Activated CD4-positive, alpha-beta memory T cell treated with anti-CD3 and anti-CD28 coated beads for 36 hours (primary cell): ENCODE measurements at regions not wholly inside any gene's neighbourhood (a gene's known extent, or its start where the extent isn't known, plus 50 kb on each side); places are given as distances from the start of the nearest gene placed in this dataset.

Source experiments
- CTCF ChIA-PET: fragments of 350-600 bp; sonication (Branson Sonifier 250); formaldehyde crosslinking; loops from one replicate; lab custom pipeline; 2021; ENCODE audit warnings: antibody characterized with exemption, inconsistent platforms; lab: Charles Lee
- POLR2A ChIA-PET: fragments of 350-600 bp; sonication (Branson Sonifier 250); formaldehyde crosslinking; loops from one replicate; lab custom pipeline; 2021; ENCODE audit warnings: antibody characterized with exemption; lab: Charles Lee
- DNase-seq: peaks from one replicate; pipeline ENCODE4 v3.0.0-alpha.2; 2020
- H3K27ac Mint-ChIP-seq: one replicate; pipeline ENCODE4 v1.8.0; 2021; ENCODE audit warnings: mixed read lengths
- H3K27me3 Mint-ChIP-seq: one replicate; pipeline ENCODE4 v1.8.0; 2021; ENCODE audit warnings: mixed read lengths
- H3K36me3 Mint-ChIP-seq: one replicate; pipeline ENCODE4 v1.8.0; 2021; ENCODE audit warnings: mixed read lengths
- H3K4me1 Mint-ChIP-seq: one replicate; pipeline ENCODE4 v1.8.0; 2021; ENCODE audit warnings: low read depth, mixed read lengths
- H3K4me3 Mint-ChIP-seq: one replicate; pipeline ENCODE4 v1.8.0; 2021; ENCODE audit warnings: mild to moderate bottlenecking, mixed read lengths
- H3K9me3 Mint-ChIP-seq: one replicate; pipeline ENCODE4 v1.8.0; 2021; ENCODE audit warnings: mixed read lengths
- intact Hi-C: fragments of 100-400 bp; cut with micrococcal nuclease; formaldehyde crosslinking; loops from one replicate; pipeline ENCODE4 v1.15.1; 2023

GRCh38 chr3:28841441-28841840 is 439.4 kb upstream of the RBMS3 start:
- DNase-seq: no peak
- H3K36me3 Mint-ChIP-seq: no peaks in the 10 kb centered on the region
- H3K27me3 Mint-ChIP-seq: peaks cover 2% of the 10 kb centered on the region
- POLR2A ChIA-PET: interaction anchor here (1.2 kb wide), 1 partner anchor 174 kb away, joined by 3 read pairs; no protein-coding TSS in a partner anchor
- CTCF ChIA-PET: interaction anchor here (0.6 to 1.6 kb wide), 2 partner anchors 15 to 174 kb away, joined by 3 read pairs; no protein-coding TSS in a partner anchor
- no peak overlapping the region for H3K4me3 Mint-ChIP-seq
- intact Hi-C loops: loop anchor here (1.0 to 5.0 kb wide), 5 partner anchors 83 to 1506 kb away; no protein-coding TSS in a partner anchor
- peak overlapping the region; percentile 56 for H3K27ac Mint-ChIP-seq
- H3K4me1 Mint-ChIP-seq: peaks cover 6% of the 10 kb centered on the region
- no peaks in the 10 kb centered on the region for H3K9me3 Mint-ChIP-seq

DNA sequence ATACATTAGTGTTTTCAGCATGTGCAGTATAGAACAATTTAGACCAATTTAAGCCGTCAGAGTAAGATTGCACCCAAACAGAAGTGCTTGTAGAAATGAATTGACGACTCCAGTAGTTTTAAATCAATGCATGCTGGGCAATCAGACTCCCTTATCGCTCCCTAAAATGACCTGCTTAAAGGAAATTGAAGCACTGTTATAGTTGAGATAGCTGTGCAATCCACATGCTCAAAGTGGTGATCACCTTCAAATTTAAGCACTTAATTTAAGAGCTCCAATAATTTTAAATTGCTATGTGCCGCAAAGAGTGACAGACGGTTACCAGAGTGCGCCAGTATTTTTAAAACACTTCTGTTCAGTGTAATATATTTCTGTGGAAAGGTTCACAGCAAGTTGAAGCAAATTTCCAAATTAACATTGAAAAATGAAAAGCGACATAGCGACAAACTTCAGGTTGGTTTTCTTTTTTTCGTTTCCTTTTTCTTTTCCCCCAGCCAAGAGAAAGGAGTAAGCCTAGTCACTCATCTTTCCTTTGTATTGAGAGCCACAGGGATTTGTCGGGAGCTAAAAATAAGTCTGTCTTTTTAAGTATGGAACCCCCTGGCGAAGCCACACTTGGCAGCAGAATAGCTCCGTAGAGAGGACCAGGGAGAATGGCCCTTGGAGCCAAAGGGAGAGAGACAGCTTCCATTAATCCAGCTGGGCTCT is 436.4 kb upstream of the RBMS3 start:
- H3K27ac Mint-ChIP-seq: no peak overlapping the region
- H3K4me3 Mint-ChIP-seq: no peak overlapping the region
- no peak for DNase-seq
- H3K9me3 Mint-ChIP-seq: no peaks in the 10 kb centered on the region
- CTCF ChIA-PET: interaction anchor here (0.5 to 0.6 kb wide), 2 partner anchors 28 to 519 kb away, joined by 3 read pairs; no protein-coding TSS in a partner anchor
- H3K27me3 Mint-ChIP-seq: peaks cover 2% of the 10 kb centered on the region
- no peaks in the 10 kb centered on the region for H3K36me3 Mint-ChIP-seq
- intact Hi-C loops: loop anchor here (5.0 kb wide), 1 partner anchor 1503 kb away; no protein-coding TSS in a partner anchor
- POLR2A ChIA-PET: no interaction called here
- peaks cover 6% of the 10 kb centered on the region for H3K4me1 Mint-ChIP-seq

- H3K4me3 Mint-ChIP-seq: no peak overlapping the region
- H3K27me3 Mint-ChIP-seq: peaks cover 2% of the 10 kb centered on the region
- no peaks in the 10 kb centered on the region for H3K36me3 Mint-ChIP-seq
- no peak for DNase-seq
- CTCF ChIA-PET: no interaction called here
- intact Hi-C loops: no loop called here
- H3K4me1 Mint-ChIP-seq: peaks cover 6% of the 10 kb centered on the region
- POLR2A ChIA-PET: no interaction called here
- no peak overlapping the region for H3K27ac Mint-ChIP-seq
- no peaks in the 10 kb centered on the region for H3K9me3 Mint-ChIP-seq
Measured at GRCh38 chr3:28845006-28845324, 435.9 kb upstream of the RBMS3 start.

DNA sequence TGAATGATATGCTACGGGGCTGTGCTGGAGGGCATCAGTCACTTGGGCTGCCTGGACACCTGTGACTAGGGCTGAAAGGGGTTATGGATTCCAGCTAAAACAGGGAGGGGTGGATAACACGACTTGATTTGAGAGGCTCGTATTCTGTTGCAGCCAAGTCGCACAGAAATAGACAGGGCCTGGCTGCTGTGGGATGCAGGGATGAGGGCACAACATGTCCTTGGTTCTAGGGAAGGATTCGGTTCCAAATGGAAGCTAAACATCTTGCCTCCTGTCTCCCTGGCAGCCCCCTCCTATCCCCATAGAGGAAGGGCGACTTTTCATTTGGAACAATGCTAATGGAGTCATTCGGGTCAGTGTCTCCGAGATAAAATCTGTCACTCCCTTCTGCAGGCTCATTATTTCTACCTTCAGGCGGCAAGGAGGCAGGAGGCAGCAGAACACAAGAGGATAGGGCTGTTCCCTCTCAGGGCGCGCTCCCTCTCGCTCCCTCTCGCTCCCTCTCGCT is 433.8 kb upstream of the RBMS3 start:
- Mint-ChIP-seq H3K27me3 (peaks cover 2% of the 10 kb centered on the region), H3K4me3 (no peak overlapping the region), H3K9me3 (no peaks in the 10 kb centered on the region), H3K27ac (no peak overlapping the region), H3K4me1 (peaks cover 2% of the 10 kb centered on the region), H3K36me3 (no peaks in the 10 kb centered on the region)
- DNase-seq: no peak
- POLR2A ChIA-PET: no interaction called here
- CTCF ChIA-PET: interaction anchor here (0.7 kb wide), 1 partner anchor 258 kb away, joined by 3 read pairs; no protein-coding TSS in a partner anchor
- intact Hi-C loops: no loop called here

GRCh38 chr3:28847736-28848135 is 433.1 kb upstream of the RBMS3 start:
- intact Hi-C loops: no loop called here

DNA sequence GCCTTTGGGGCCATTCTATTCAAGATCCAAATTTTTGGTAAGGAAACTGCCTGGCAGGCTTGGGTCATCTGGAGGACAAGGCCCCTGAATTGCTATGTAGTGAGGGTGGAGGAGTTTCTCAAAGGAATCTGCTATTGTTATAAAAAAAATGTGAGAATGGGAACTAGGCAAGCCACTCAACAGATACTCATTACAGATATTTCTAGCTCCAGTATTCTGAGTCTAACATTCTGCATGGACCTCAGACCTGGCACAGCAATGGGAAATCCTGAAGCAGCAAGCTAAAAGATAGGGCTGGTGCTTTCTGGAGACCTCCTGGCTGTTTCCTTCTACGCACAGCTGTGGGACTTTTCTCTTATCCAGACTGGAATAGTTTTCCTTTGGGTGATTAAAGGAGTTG is 430.7 kb upstream of the RBMS3 start:
- ChIA-PET CTCF (no interaction called here), POLR2A (no interaction called here)
- H3K4me3 Mint-ChIP-seq: no peak overlapping the region
- no peaks in the 10 kb centered on the region for H3K36me3 Mint-ChIP-seq
- intact Hi-C loops: no loop called here
- peaks cover 1% of the 10 kb centered on the region for H3K27me3 Mint-ChIP-seq
- DNase-seq: no peak
- no peaks in the 10 kb centered on the region for H3K9me3 Mint-ChIP-seq
- H3K4me1 Mint-ChIP-seq: no peaks in the 10 kb centered on the region
- H3K27ac Mint-ChIP-seq: no peak overlapping the region

More at GRCh38 chr3:28847736-28848135, 433.1 kb upstream of the RBMS3 start:
- Mint-ChIP-seq H3K4me1 (no peaks in the 10 kb centered on the region), H3K4me3 (no peak overlapping the region), H3K27me3 (peaks cover 2% of the 10 kb centered on the region), H3K27ac (no peak overlapping the region), H3K36me3 (no peaks in the 10 kb centered on the region), H3K9me3 (no peaks in the 10 kb centered on the region)
- DNase-seq: no peak
- CTCF ChIA-PET: no interaction called here
- POLR2A ChIA-PET: no interaction called here

- H3K4me3 Mint-ChIP-seq: no peak overlapping the region
- no peak for DNase-seq
- no peaks in the 10 kb centered on the region for H3K36me3 Mint-ChIP-seq
- intact Hi-C loops: no loop called here
- H3K9me3 Mint-ChIP-seq: no peaks in the 10 kb centered on the region
- no peaks in the 10 kb centered on the region for H3K27me3 Mint-ChIP-seq
- CTCF ChIA-PET: no interaction called here
- POLR2A ChIA-PET: no interaction called here
- no peaks in the 10 kb centered on the region for H3K4me1 Mint-ChIP-seq
- no peak overlapping the region for H3K27ac Mint-ChIP-seq
Measured at GRCh38 chr3:28853830-28854229, 427.0 kb upstream of the RBMS3 start.

GRCh38 chr3:28856796-28857195 is 424.1 kb upstream of the RBMS3 start:
- H3K27ac Mint-ChIP-seq: no peak overlapping the region
- CTCF ChIA-PET: interaction anchor here (0.7 kb wide), 1 partner anchor 16 kb away, joined by 3 read pairs; no protein-coding TSS in a partner anchor
- POLR2A ChIA-PET: no interaction called here
- intact Hi-C loops: no loop called here
- no peaks in the 10 kb centered on the region for H3K27me3 Mint-ChIP-seq
- no peak overlapping the region for H3K4me3 Mint-ChIP-seq
- no peaks in the 10 kb centered on the region for H3K9me3 Mint-ChIP-seq
- DNase-seq: no peak
- H3K4me1 Mint-ChIP-seq: no peaks in the 10 kb centered on the region
- H3K36me3 Mint-ChIP-seq: no peaks in the 10 kb centered on the region

- H3K4me1 Mint-ChIP-seq: no peaks in the 10 kb centered on the region
- H3K27ac Mint-ChIP-seq: no peak overlapping the region
- H3K9me3 Mint-ChIP-seq: no peaks in the 10 kb centered on the region
- intact Hi-C loops: no loop called here
- ChIA-PET POLR2A (no interaction called here), CTCF (no interaction called here)
- DNase-seq: no peak
- H3K4me3 Mint-ChIP-seq: no peak overlapping the region
- H3K27me3 Mint-ChIP-seq: no peaks in the 10 kb centered on the region
- no peaks in the 10 kb centered on the region for H3K36me3 Mint-ChIP-seq
Measured at GRCh38 chr3:28859897-28860296, 421.0 kb upstream of the RBMS3 start.

DNA sequence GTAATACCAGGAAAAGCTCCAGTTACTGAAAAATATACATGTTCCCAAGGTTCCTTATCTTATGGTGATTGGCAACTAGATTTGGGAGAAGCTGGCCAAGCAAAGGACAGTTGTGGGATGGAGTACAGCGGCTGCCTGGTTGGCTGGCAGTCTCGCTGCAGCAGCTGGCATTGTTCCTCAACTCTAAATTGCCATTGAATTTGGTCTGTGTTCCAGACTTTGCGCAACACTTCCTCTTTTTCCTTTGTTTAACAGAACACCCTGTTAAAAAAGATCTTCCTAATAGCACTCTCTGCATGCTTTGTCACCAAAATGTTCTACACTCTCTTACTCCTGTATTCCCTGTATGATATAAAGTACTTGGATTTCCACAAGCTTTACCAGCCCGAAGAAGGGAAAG is 420.6 kb upstream of the RBMS3 start:
- Mint-ChIP-seq H3K4me3 (no peak overlapping the region), H3K27ac (no peak overlapping the region), H3K36me3 (no peaks in the 10 kb centered on the region), H3K9me3 (no peaks in the 10 kb centered on the region), H3K27me3 (no peaks in the 10 kb centered on the region), H3K4me1 (no peaks in the 10 kb centered on the region)
- CTCF ChIA-PET: no interaction called here
- POLR2A ChIA-PET: no interaction called here
- DNase-seq: no peak
- intact Hi-C loops: no loop called here

GRCh38 chr3:28863186-28863585 is 417.7 kb upstream of the RBMS3 start:
- no peaks in the 10 kb centered on the region for H3K27me3 Mint-ChIP-seq
- ChIA-PET CTCF (no interaction called here), POLR2A (no interaction called here)
- H3K4me3 Mint-ChIP-seq: no peak overlapping the region
- H3K27ac Mint-ChIP-seq: no peak overlapping the region
- DNase-seq: no peak
- no peaks in the 10 kb centered on the region for H3K4me1 Mint-ChIP-seq
- no peaks in the 10 kb centered on the region for H3K36me3 Mint-ChIP-seq
- no peaks in the 10 kb centered on the region for H3K9me3 Mint-ChIP-seq
- intact Hi-C loops: no loop called here

DNA sequence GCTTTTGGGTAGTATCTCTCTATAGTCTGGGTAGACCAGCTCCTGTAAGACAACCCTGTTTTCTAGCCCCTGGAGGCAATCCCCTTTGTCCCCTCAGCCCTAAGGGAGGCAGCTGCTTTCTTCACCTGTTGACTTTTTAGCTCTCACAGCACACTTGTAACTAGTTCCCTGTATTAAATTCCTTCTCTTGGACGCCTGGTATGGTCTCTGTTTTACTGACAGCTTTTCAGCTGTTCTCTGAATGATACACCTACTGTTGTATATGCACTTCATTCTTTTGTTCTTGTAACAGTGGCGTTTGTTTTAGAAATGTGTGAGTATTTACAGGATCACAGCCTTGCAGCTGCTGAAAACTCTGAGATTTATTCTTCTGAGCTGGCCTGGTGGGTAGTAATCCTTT is 413.0 kb upstream of the RBMS3 start:
- H3K36me3 Mint-ChIP-seq: no peaks in the 10 kb centered on the region
- intact Hi-C loops: no loop called here
- no peaks in the 10 kb centered on the region for H3K4me1 Mint-ChIP-seq
- ChIA-PET CTCF (no interaction called here), POLR2A (no interaction called here)
- no peaks in the 10 kb centered on the region for H3K9me3 Mint-ChIP-seq
- no peak for DNase-seq
- no peak overlapping the region for H3K4me3 Mint-ChIP-seq
- no peaks in the 10 kb centered on the region for H3K27me3 Mint-ChIP-seq
- no peak overlapping the region for H3K27ac Mint-ChIP-seq

DNA sequence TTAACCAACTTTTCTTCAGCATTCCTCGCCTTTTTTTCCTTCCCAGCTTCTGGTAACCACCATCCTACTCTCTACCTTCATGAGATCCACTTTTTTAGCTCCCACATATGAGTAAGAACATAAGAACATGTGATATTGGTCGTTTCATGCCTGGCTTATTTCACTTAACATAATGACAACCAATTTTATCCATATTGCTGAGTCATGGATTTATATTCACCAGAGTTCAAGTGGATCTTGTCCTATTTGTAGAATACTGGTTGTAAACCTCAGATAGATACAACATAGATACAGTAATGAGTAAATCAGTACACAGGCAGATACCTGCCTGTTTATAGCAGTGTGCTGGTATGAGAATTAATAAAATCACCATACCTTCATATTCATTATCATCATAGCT is 412.0 kb upstream of the RBMS3 start:
- ChIA-PET POLR2A (no interaction called here), CTCF (no interaction called here)
- no peak overlapping the region for H3K4me3 Mint-ChIP-seq
- intact Hi-C loops: no loop called here
- DNase-seq: no peak
- peaks cover 5% of the 10 kb centered on the region for H3K9me3 Mint-ChIP-seq
- no peaks in the 10 kb centered on the region for H3K4me1 Mint-ChIP-seq
- H3K27ac Mint-ChIP-seq: no peak overlapping the region
- no peaks in the 10 kb centered on the region for H3K36me3 Mint-ChIP-seq
- no peaks in the 10 kb centered on the region for H3K27me3 Mint-ChIP-seq
